ENCODE measurements at regions not wholly inside any gene's neighbourhood (a gene's known extent, or its start where the extent isn't known, plus 50 kb on each side); places are given as distances from the start of the nearest gene placed in this dataset.

- no peak for TF ChIP-seq CTCF (conservative IDR thresholded peaks at IDR 0.05; ENCODE audit: low read depth, low read length)
- DNase-seq (ENCODE audit: low read depth), result no peak
- H3K4me3 ChIP-seq (ENCODE audit: low read length), result no peak overlapping the region
Measured at GRCh38 chr2:175476948-175477347, 295.4 kb upstream of the ATP5MC3 start.

GRCh38 chr2:175476374-175476773 is 294.9 kb upstream of the ATP5MC3 start:
- TF ChIP-seq CTCF (conservative IDR thresholded peaks at IDR 0.05; ENCODE audit: low read depth, low read length), result no peak
- DNase-seq (ENCODE audit: low read depth), result no peak
- no peak overlapping the region for H3K4me3 ChIP-seq (ENCODE audit: low read length)

GRCh38 chr2:175475130-175475529 is 293.6 kb upstream of the ATP5MC3 start:
- no peak for TF ChIP-seq CTCF (conservative IDR thresholded peaks at IDR 0.05; ENCODE audit: low read depth, low read length)
- no peak for DNase-seq (ENCODE audit: low read depth)
- no peak overlapping the region for H3K4me3 ChIP-seq (ENCODE audit: low read length)

- no peak for DNase-seq (ENCODE audit: low read depth)
- H3K4me3 ChIP-seq (ENCODE audit: low read length), result no peak overlapping the region
- no peak for TF ChIP-seq CTCF (conservative IDR thresholded peaks at IDR 0.05; ENCODE audit: low read depth, low read length)
Measured at GRCh38 chr2:175468431-175469098, 287.1 kb upstream of the ATP5MC3 start.

GRCh38 chr2:175465101-175465500 is 283.6 kb upstream of the ATP5MC3 start:
- TF ChIP-seq CTCF (conservative IDR thresholded peaks at IDR 0.05; ENCODE audit: low read depth, low read length), result no peak
- H3K4me3 ChIP-seq (ENCODE audit: low read length), result no peak overlapping the region
- no peak for DNase-seq (ENCODE audit: low read depth)

- DNase-seq (ENCODE audit: low read depth), result no peak
- TF ChIP-seq CTCF (conservative IDR thresholded peaks at IDR 0.05; ENCODE audit: low read depth, low read length), result no peak
- H3K4me3 ChIP-seq (ENCODE audit: low read length), result no peak overlapping the region
Measured at GRCh38 chr2:175464311-175464670, 282.8 kb upstream of the ATP5MC3 start.

GRCh38 chr2:175463589-175464310 is 282.2 kb upstream of the ATP5MC3 start:
- no peak for TF ChIP-seq CTCF (conservative IDR thresholded peaks at IDR 0.05; ENCODE audit: low read depth, low read length)
- no peak overlapping the region for H3K4me3 ChIP-seq (ENCODE audit: low read length)
- no peak for DNase-seq (ENCODE audit: low read depth)
